ENCODE measurements at regions not wholly inside any gene's neighbourhood (a gene's known extent, or its start where the extent isn't known, plus 50 kb on each side); places are given as distances from the start of the nearest gene placed in this dataset.

GRCh38 chr1:238399558-238399957, 508.8 kb upstream of the ZP4 start:
- TF ChIP-seq TEAD4 (CRISPR knock-in tag; IDR thresholded peaks at IDR 0.05) (no peak), NFE2L1 (CRISPR knock-in tag; IDR thresholded peaks at IDR 0.05) (no peak), SOX15 (CRISPR knock-in tag; IDR thresholded peaks at IDR 0.05) (no peak), FOXK1 (CRISPR knock-in tag; IDR thresholded peaks at IDR 0.05) (no peak), ZNF512 (CRISPR knock-in tag; IDR thresholded peaks at IDR 0.05; ENCODE audit: borderline replicate concordance) (no peak)
- TF ChIP-seq, protein P1, sequence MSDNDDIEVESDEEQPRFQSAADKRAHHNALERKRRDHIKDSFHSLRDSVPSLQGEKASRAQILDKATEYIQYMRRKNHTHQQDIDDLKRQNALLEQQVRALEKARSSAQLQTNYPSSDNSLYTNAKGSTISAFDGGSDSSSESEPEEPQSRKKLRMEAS (CRISPR knock-in tag; IDR thresholded peaks at IDR 0.05) = no peak
